Motor neuron (in vitro differentiated cells): ENCODE measurements at regions not wholly inside any gene's neighbourhood (a gene's known extent, or its start where the extent isn't known, plus 50 kb on each side); places are given as distances from the start of the nearest gene placed in this dataset.
"Not testable (repeated sequence)": the region's sequence is repeated elsewhere in the genome, so short reads cannot be mapped to it uniquely, and the experiment has no call there.

Source experiments
- ATAC-seq, 8 experiments: fragments of 200-7000 bp; cut with Tn5 transposase; replicated peaks in 6 of 8; 2 replicates each; pipeline ENCODE4 v1.8.0; 2021; ENCODE audit warnings: mild to moderate bottlenecking in 8 of 8, moderate library complexity in 8 of 8
- H3K27ac ChIP-seq, 2 donors: fragments of 250-450 bp; sonication (Bioruptor Pico); 2 replicates each; pipeline ENCODE4 v1.9.0; 2021; ENCODE audit warnings: antibody characterized with exemption in 2 of 2, mild to moderate bottlenecking in 2 of 2, moderate library complexity in 1 of 2
- H3K4me1 ChIP-seq, 2 donors: fragments of 250-450 bp; sonication (Bioruptor Pico); replicated peaks in 1 of 2; 2 replicates each; pipeline ENCODE4 v1.6.1; 2021; ENCODE audit warnings: antibody characterized with exemption in 2 of 2, mild to moderate bottlenecking in 2 of 2, moderate library complexity in 1 of 2
- H3K4me3 ChIP-seq, 5 donors: fragments of 250-450 bp; sonication (Bioruptor Pico); 2 replicates each; pipeline ENCODE4 v1.9.0; 2021; ENCODE audit warnings: antibody characterized with exemption in 5 of 5, mild to moderate bottlenecking in 5 of 5, moderate library complexity in 4 of 5
- WGBS, 10 experiments: fragments of 450-650 bp; shearing (Covaris generic); methylation state at CpG; one replicate each; pipeline ENCODE4 v1.0.0; 2022; 5-methylcytosine and 5-hydroxymethylcytosine counted together
- in situ Hi-C, 9 experiments: fragments of 400-800 bp; cut with MboI; loops; one replicate each; pipeline ENCODE4 v1.15.0; 2021; ENCODE audit warnings: low sequenced_read_pairs in 9 of 9, low pct_unique_long_range_greater_than_20kb in 2 of 9; ENCODE audit not compliant: unreplicated experiment in 9 of 9

DNA sequence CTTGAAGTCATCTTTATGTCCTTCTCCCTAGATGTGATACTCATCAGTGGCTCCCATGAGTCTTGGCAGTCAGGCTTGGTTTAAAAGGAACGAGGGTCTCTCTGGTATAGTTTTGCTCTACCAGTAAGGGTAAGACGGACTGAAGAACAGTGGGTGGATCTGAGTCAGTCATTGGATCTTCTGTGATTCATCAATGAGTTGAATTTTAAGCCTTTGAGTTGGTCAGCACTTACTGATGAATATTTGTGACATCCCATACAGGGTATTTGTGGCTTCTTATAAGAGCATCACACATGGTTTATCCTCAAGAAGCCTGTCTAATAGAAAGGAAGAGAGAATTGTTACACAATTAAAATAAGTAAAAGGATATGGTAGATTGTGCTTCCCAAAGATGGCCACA, 87.3 kb upstream of the NAMPT start:
- in situ Hi-C loops: no loop called here
- 0 to 80% (median 56%) methylated on average over 1 to 2 of the region's 2 CpGs; no CpG with 5 or more reads in 2 of the 10 experiments for WGBS, 10 experiments
- peak in 1 of 8 experiments; percentile 27 for ATAC-seq

DNA sequence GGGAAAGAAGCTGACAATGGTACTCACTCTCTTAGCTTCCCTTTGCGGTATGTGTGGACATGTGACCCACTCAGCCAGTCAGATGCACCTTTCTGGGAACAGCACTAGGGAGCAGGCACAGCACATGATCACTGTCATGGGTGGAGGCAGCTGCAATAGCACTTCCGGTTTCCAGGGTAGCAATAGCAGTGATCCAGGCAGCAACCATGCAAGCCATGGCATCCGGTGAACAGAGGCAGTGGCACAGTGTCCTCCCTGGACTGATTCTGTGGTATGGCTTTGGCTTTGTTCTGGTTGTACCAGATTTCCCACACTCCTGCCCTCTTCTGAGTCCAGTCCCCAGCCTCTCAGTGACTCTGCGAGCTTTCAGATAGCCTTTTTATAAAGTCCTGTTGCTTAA, 86.8 kb upstream of the NAMPT start:
- ATAC-seq: peak in 4 of 8 experiments; percentile 25 to 80 (median 46)
- H3K4me1 ChIP-seq: no peaks in the 10 kb centered on the region
- H3K27ac ChIP-seq: no peak overlapping the region
- no peak overlapping the region for H3K4me3 ChIP-seq
- WGBS, 10 experiments: 70 to 100% (median 100%) methylated on average over 1 to 4 of the region's 4 CpGs; no CpG with 5 or more reads in 2 of the 10 experiments
- in situ Hi-C loops: no loop called here

More for the DNA sequence above, 87.3 kb upstream of the NAMPT start:
- Histone ChIP-seq H3K4me3 (no peak overlapping the region), H3K27ac (no peak overlapping the region), H3K4me1 (no peaks in the 10 kb centered on the region)

DNA sequence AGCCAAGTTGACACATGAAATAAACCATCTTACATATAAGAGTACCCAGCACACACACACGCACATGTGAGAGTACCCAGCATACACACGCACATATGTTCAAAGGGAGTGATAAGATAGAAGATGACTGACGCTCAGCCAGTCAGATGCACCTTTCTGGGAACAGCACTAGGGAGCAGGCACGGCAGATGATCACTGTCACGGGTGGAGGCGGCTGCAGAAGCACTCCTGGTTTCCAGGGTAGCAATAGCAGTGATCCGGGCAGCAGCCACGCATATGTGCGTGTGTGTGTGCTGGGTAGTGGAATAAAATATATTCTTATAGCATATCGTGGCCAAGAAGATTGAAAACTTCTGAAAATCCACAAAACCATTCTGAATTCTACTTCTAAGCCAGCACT, 85.8 kb upstream of the NAMPT start:
- Histone ChIP-seq H3K4me3 (no peak overlapping the region), H3K4me1 (no peaks in the 10 kb centered on the region), H3K27ac (no peak overlapping the region)
- in situ Hi-C loops: no loop called here
- no peak for ATAC-seq
- 85 to 100% (median 92%) methylated on average over 1 to 10 of the region's 10 CpGs; no CpG with 5 or more reads in 2 of the 10 experiments for WGBS, 10 experiments

DNA sequence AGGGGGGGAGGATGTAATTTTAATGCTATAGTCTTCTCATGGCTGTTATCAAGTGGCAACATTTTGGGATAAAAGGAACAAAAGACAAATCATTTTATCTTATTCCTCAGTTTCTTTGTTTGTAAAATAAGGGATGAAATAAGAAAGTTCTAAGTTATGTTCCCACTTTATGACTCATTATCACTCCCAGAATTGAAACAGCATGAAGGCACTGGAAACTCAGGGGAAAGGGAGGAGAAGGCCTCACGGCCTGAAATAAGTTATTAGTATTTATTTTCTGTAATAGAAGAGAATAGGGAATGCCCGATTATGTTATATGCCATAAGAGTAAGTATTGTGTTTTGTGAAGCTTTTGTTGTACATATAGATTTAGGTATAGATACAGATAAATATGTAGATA, 85.0 kb upstream of the NAMPT start:
- H3K4me3 ChIP-seq: no peak overlapping the region
- in situ Hi-C loops: no loop called here
- no peak for ATAC-seq
- 17 to 100% (median 71%) methylated on average over 1 to 2 of the region's 2 CpGs; no CpG with 5 or more reads in 1 of the 10 experiments for WGBS, 10 experiments
- H3K4me1 ChIP-seq: no peaks in the 10 kb centered on the region
- no peak overlapping the region for H3K27ac ChIP-seq

GRCh38 chr7:106369352-106369751, 84.6 kb upstream of the NAMPT start:
- Histone ChIP-seq H3K4me3 (no peak overlapping the region), H3K4me1 (no peaks in the 10 kb centered on the region), H3K27ac (no peak overlapping the region)
- in situ Hi-C loops: no loop called here
- ATAC-seq: peak in 2 of 8 experiments; percentile 25 to 69
- WGBS, 10 experiments: 20 to 100% (median 50%) methylated on average over 1 to 3 of the region's 3 CpGs; no CpG with 5 or more reads in 2 of the 10 experiments

GRCh38 chr7:106367664-106368063, 82.9 kb upstream of the NAMPT start:
- in situ Hi-C loops: no loop called here
- 60 to 100% (median 80%) methylated on average over 1 to 2 of the region's 3 CpGs; no CpG with 5 or more reads in 5 of the 10 experiments for WGBS, 10 experiments
- ATAC-seq: no peak
- Histone ChIP-seq H3K4me1 (no peaks in the 10 kb centered on the region), H3K4me3 (no peak overlapping the region), H3K27ac (no peak overlapping the region)

- peak in 3 of 8 experiments; percentile 69 to 84 (median 78) for ATAC-seq
- Histone ChIP-seq H3K4me1 (no peaks in the 10 kb centered on the region), H3K4me3 (no peak overlapping the region), H3K27ac (no peak overlapping the region)
- in situ Hi-C loops: no loop called here
- WGBS, 10 experiments: 20 to 72% (median 58%) methylated on average over 1 to 3 of the region's 3 CpGs; no CpG with 5 or more reads in 1 of the 10 experiments
Measured at GRCh38 chr7:106367018-106367420, 82.2 kb upstream of the NAMPT start.

DNA sequence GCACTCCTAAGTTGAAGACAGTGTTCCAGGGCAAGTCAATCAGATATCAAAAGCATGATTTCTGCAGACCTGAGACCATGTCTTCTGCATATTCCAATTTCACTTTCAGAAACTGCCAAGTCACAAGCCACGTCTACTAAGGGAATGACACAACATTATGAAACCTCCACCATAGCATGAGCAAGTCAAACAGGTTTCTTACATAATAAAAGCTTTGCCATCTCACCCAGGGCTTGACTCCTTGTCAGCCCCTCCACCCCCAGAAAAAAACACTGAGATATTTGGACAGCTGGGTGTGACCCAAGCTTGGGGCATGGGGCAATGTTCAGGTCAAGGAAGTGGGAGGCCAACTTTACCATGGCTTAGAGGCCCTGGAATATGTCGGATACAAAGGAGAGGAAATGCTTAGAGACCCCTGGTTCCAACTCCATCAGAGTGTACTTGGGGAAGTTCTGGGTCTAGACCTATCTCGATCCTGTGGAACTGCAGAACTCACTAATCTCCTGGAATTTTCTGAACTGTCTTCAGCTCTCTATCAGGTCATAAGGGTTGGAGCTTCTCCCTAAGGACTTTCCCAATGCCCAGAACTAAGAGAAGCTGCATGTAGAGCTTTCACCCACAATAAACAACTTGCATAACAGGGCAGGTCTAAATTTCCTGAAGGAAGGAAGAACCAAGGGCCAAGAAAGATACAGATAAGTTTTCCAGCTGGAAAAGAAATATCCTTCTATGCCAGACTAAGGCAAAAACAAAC, 80.6 kb upstream of the NAMPT start:
- in situ Hi-C loops: no loop called here
- H3K4me3 ChIP-seq: no peak overlapping the region
- no peak overlapping the region for H3K27ac ChIP-seq
- WGBS, 10 experiments: 7 to 90% (median 60%) methylated on average over 1 to 3 of the region's 3 CpGs; no CpG with 5 or more reads in 2 of the 10 experiments
- no peaks in the 10 kb centered on the region for H3K4me1 ChIP-seq
- peak in 2 of 8 experiments; percentile 74 to 77 for ATAC-seq

DNA sequence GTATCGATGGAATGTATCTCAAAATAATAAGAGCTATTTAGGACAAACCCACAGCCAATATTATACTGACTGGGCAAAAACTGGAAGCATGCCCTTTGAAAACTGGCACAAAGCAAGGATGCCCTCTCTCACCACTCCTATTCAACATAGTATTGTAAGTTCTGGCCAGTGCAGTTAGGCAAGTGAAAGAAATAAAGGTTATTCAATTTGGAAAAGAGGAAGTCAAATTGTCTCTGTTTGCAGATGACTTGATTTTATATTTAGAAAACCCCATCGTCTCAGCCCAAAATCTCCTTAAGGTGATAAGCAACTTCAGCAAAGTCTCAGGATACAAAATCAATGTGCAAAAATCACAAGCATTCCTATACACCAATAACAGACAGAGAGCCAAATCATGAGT, 77.7 kb upstream of the NAMPT start:
- ATAC-seq, in situ Hi-C loops, H3K27ac ChIP-seq, H3K4me3 ChIP-seq, H3K4me1 ChIP-seq: not testable (repeated sequence)
- WGBS, 10 experiments: 67 to 100% (median 89%) methylated on average over 1 to 2 of the region's 2 CpGs; no CpG with 5 or more reads in 2 of the 10 experiments

- WGBS, 10 experiments: 33 to 80% (median 62%) methylated on average over 2 of the region's 2 CpGs; no CpG with 5 or more reads in 4 of the 10 experiments
- no peaks in the 10 kb centered on the region for H3K4me1 ChIP-seq
- no peak for ATAC-seq
- H3K27ac ChIP-seq: no peak overlapping the region
- no peak overlapping the region for H3K4me3 ChIP-seq
- in situ Hi-C loops: no loop called here
Measured at GRCh38 chr7:106358103-106358663, 73.4 kb upstream of the NAMPT start.

GRCh38 chr7:106357675-106358074, 72.9 kb upstream of the NAMPT start:
- Histone ChIP-seq H3K4me3 (no peak overlapping the region), H3K27ac (no peak overlapping the region), H3K4me1 (no peaks in the 10 kb centered on the region)
- in situ Hi-C loops: no loop called here
- no peak for ATAC-seq
- 50 to 100% (median 92%) methylated on average over 1 to 4 of the region's 4 CpGs; no CpG with 5 or more reads in 2 of the 10 experiments for WGBS, 10 experiments

- no peaks in the 10 kb centered on the region for H3K4me1 ChIP-seq
- 70 to 93% (median 85%) methylated on average over 1 to 3 of the region's 3 CpGs; no CpG with 5 or more reads in 2 of the 10 experiments for whole genome bisulfite sequencing, 10 experiments
- in situ Hi-C loops: no loop called here
- H3K4me3 ChIP-seq: no peak overlapping the region
- no peak for ATAC-seq
- no peak overlapping the region for H3K27ac ChIP-seq
Measured at GRCh38 chr7:106354822-106355221, 70.0 kb upstream of the NAMPT start.

- no peak overlapping the region for H3K27ac ChIP-seq
- 0 to 100% (median 18%) methylated on average over 1 of the region's 1 CpG; no CpG with 5 or more reads in 1 of the 10 experiments for WGBS, 10 experiments
- in situ Hi-C loops: no loop called here
- no peak overlapping the region for H3K4me3 ChIP-seq
- no peaks in the 10 kb centered on the region for H3K4me1 ChIP-seq
- ATAC-seq: no peak
Measured at GRCh38 chr7:106353944-106354343, 69.2 kb upstream of the NAMPT start.
